ENCODE measurements at regions not wholly inside any gene's neighbourhood (a gene's known extent, or its start where the extent isn't known, plus 50 kb on each side); places are given as distances from the start of the nearest gene placed in this dataset.

DNA sequence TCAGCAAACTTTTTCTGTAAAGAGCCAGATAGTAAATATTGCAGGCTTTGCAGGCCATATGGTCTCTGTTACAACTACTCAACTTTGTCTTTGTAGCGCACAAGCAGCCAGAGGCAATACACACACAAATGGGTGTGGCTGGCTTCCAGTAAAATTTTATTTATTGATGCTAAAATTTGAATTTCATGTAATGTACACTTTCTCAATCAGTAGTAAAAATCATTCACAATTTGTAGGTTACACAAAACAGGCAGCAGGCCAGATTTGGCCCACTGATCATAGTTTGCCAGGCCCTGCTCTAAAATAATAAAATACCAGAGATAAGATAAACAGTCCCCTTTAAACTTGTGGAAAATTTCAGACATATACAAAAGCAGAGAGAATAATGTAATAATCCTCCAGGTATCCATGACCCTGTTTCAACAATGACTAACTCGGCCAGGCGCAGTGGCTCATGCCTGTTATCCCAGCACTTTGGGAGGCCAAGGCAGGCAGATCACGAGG is 330.3 kb downstream of the SHQ1 start:
- no peak for DNase-seq (ENCODE audit: low read depth)
- TF ChIP-seq, protein P1, sequence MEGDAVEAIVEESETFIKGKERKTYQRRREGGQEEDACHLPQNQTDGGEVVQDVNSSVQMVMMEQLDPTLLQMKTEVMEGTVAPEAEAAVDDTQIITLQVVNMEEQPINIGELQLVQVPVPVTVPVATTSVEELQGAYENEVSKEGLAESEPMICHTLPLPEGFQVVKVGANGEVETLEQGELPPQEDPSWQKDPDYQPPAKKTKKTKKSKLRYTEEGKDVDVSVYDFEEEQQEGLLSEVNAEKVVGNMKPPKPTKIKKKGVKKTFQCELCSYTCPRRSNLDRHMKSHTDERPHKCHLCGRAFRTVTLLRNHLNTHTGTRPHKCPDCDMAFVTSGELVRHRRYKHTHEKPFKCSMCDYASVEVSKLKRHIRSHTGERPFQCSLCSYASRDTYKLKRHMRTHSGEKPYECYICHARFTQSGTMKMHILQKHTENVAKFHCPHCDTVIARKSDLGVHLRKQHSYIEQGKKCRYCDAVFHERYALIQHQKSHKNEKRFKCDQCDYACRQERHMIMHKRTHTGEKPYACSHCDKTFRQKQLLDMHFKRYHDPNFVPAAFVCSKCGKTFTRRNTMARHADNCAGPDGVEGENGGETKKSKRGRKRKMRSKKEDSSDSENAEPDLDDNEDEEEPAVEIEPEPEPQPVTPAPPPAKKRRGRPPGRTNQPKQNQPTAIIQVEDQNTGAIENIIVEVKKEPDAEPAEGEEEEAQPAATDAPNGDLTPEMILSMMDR (IDR thresholded peaks at IDR 0.05; ENCODE audit: low read length, missing control alignments), result no peak
- H3K4me3 ChIP-seq (replicated peaks; ENCODE audit: low read depth, low read length), result no peak overlapping the region

DNA sequence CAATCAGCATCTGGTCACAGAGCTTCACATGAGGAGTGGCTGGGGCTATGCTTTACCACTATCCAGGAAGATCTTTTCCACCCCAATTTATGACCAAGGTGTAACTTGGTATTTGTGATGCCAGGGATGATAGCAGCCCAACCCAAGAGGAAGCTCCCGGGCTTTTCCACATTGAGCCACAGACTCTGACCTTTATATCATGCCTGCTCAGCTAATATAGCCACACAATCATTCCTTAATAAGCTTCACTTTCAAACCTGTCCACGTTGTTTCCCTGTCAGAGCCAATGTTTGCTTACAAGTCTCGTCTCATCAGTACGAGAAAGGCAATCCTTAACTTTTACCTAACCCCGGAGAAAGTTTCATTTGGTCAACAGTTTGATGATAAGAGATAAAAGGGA is 330.9 kb downstream of the SHQ1 start:
- no peak for DNase-seq (ENCODE audit: low read depth)
- no peak overlapping the region for H3K4me3 ChIP-seq (replicated peaks; ENCODE audit: low read depth, low read length)
- TF ChIP-seq, protein P1 (IDR thresholded peaks at IDR 0.05; ENCODE audit: low read length, missing control alignments), result no peak

DNA sequence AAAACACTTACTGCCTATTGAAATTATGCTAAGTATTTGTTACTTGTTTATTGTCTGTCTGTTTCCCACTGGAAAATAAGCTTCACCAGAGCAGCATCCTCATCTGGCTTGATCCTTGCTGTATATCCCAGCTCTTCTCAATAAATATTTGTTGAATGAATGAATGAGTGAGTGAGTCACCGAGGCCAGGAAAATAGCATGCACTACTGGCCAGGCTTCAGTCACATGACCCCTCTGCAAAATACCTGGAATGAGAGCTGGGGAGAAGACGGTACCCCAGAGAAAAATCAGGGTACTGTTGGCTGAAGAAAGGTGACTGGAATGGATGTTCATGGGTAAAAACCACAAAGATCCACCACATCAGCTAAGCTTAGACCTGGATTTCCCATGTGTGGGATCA is 331.9 kb downstream of the SHQ1 start:
- TF ChIP-seq, protein P1 (IDR thresholded peaks at IDR 0.05; ENCODE audit: low read length, missing control alignments), result no peak
- H3K4me3 ChIP-seq (replicated peaks; ENCODE audit: low read depth, low read length), result no peak overlapping the region

DNA sequence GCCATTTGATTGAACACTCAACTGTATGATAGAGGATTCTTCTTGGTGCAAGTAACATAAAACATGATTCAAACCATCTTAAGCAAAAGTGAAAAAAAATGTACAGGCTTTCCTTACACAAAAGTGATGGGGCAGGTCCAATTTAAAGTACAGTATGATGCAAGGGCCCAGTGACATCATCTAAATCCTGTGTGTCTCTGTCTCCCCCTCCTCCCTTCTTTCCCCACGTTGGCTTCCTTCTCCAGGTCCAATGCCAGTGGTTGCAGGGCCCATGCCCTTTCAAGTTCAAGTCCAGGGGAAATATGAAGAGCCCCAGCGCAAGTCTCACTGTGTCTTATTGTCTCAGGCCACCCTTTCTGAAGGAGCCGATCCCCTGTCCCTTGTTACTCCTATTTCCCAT is 332.3 kb downstream of the SHQ1 start:
- H3K4me3 ChIP-seq (replicated peaks; ENCODE audit: low read depth, low read length), result no peak overlapping the region
- TF ChIP-seq, protein P1 (IDR thresholded peaks at IDR 0.05; ENCODE audit: low read length, missing control alignments), result no peak
- peak; percentile 11 for DNase-seq (ENCODE audit: low read depth)

More for the DNA sequence above, 331.9 kb downstream of the SHQ1 start:
- no peak for DNase-seq (ENCODE audit: low read depth)

DNA sequence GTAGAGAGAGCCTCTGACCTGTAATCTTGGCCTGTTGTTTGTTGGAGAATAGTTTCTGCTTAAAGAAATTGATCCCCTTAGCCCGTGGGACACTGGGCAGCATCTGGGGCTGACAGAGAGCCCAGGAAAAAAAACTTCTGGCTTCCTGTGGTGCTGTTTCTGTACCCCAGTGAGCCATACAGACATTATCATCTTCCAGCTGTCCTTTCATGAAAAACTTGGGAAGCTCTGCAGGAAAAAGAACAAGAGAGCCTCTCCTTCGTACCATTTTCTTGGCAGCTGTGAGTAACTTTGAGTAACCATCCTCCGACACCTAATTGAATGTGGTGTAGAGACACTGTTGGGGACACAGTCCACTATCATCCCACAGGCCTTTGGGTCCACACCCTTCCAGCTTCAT is 333.0 kb downstream of the SHQ1 start:
- H3K4me3 ChIP-seq (replicated peaks; ENCODE audit: low read depth, low read length), result no peak overlapping the region
- no peak for DNase-seq (ENCODE audit: low read depth)
- TF ChIP-seq, protein P1 (IDR thresholded peaks at IDR 0.05; ENCODE audit: low read length, missing control alignments), result no peak

DNA sequence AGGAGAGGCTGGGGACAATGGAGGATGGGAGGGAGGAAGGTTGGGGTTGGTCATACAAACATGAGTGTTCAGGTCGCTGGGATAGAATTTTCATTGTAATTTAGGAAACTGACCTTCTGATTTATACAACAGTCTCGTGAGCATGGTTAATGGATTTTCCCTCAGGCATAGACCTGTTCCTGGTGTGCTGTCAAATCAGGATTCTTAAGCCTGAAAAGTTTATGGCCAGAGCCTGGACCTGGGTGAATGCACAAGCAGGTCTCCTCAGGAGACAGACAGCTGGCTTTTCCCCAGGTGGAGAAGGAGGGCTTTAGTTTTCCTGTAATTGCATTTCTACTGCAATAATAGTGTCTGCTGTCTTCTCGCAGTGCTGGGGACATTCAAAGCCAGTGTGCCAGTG is 338.0 kb downstream of the SHQ1 start:
- no peak for DNase-seq (ENCODE audit: low read depth)
- no peak overlapping the region for H3K4me3 ChIP-seq (replicated peaks; ENCODE audit: low read depth, low read length)
- TF ChIP-seq, protein P1 (IDR thresholded peaks at IDR 0.05; ENCODE audit: low read length, missing control alignments), result no peak

Data from fibroblast of pulmonary artery (primary cell).